ENCODE measurements at regions not wholly inside any gene's neighbourhood (a gene's known extent, or its start where the extent isn't known, plus 50 kb on each side); places are given as distances from the start of the nearest gene placed in this dataset.
"Not testable (repeated sequence)": the region's sequence is repeated elsewhere in the genome, so short reads cannot be mapped to it uniquely, and the experiment has no call there.

GRCh38 chr5:30479104-30479503 is 714.4 kb upstream of the CDH6 start:
- no peak for DNase-seq

DNA sequence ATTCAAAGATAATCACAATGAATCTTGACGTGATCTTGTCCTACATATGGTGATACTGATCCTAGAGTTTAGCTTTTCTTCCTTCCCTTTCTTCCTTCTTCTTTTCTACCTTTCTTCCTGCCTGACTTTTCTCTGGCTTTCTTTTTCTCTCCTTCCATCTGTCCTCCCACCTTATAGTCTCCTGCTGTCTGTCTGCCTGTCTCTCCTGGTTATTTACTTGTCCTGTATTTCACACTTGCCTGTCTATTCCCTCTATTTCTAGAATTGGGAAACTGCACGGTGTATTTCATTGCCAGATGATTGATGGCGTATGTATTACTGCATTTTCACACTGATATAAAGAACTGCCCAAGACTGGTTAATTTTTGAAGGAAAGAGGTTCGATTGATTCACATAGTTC is 718.1 kb upstream of the CDH6 start:
- no peak for DNase-seq

DNA sequence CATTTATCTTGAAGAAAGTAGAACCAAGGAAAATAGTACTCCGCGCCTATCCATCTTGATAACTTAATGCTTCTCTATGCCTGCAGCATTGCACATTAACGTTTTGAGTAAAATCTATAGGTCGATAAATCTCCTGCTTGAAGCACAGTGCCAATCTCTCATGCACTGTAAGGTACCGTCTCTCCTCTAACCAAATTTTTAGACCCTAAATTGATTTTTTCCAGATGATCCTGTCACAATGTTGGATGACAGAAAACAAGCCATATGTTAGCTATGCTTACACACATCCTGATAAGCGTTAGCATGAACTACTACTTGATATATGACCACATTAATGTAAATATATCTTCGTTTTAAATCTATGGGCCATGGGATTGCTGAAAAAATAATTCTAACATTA is 723.8 kb upstream of the CDH6 start:
- DNase-seq = no peak

GRCh38 chr5:30458681-30459080 is 734.8 kb upstream of the CDH6 start:
- DNase-seq = no peak

DNA sequence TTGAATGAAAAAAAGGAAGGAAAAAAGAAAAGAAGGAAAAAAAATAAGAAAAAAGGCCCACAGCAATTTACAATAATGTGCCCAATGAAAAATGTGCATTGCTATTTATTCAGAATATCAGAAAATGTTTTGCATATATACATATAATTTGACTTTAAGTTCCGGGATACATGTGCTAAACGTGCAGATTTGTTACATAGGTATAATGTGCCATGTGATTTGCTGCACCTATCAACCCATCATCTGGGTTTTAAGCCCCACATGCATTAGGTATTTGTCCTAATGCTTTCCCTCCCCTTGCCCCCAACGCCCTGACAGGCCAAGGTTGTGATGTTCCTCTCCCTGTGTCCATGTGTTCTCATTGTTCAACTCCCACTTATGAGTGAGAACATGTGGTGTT is 738.0 kb upstream of the CDH6 start:
- DNase-seq = not testable (repeated sequence)

- DNase-seq = no peak
Observed at GRCh38 chr5:30453168-30453567, 740.3 kb upstream of the CDH6 start.

- DNase-seq = no peak
Observed at GRCh38 chr5:30450153-30450552, 743.3 kb upstream of the CDH6 start.

DNA sequence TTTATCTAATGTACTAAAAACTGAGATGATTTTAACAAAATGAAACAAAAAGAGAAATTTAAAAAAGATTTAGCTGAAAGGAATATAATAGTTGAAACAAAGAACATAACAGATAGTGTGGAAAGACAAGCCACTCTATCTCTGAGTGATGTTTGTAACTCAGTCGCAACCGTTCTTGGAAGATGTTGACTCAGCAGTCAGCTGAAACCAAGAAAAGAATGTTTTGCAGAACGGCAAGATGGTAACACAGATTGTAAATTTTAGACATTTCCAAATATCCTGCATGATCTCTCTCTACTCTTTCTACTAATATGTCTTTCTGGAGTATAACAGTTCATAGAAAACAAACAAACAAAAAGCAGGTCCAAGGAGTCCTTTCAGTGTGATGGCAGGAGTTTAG is 746.1 kb upstream of the CDH6 start:
- no peak for DNase-seq

GRCh38 chr5:30446456-30446855 is 747.0 kb upstream of the CDH6 start:
- no peak for DNase-seq

GRCh38 chr5:30438785-30439184 is 754.7 kb upstream of the CDH6 start:
- DNase-seq = no peak

GRCh38 chr5:30436691-30437090 is 756.8 kb upstream of the CDH6 start:
- no peak for DNase-seq

GRCh38 chr5:30428866-30429407 is 764.5 kb upstream of the CDH6 start:
- not testable (repeated sequence) for DNase-seq

GRCh38 chr5:30414078-30414477 is 779.4 kb upstream of the CDH6 start:
- no peak for DNase-seq

GRCh38 chr5:30413540-30413939 is 779.9 kb upstream of the CDH6 start:
- peak in 2 of 3 donors; percentile 1 to 2 for DNase-seq

- no peak for DNase-seq
Observed at GRCh38 chr5:30405821-30406220, 787.7 kb upstream of the CDH6 start.

DNA sequence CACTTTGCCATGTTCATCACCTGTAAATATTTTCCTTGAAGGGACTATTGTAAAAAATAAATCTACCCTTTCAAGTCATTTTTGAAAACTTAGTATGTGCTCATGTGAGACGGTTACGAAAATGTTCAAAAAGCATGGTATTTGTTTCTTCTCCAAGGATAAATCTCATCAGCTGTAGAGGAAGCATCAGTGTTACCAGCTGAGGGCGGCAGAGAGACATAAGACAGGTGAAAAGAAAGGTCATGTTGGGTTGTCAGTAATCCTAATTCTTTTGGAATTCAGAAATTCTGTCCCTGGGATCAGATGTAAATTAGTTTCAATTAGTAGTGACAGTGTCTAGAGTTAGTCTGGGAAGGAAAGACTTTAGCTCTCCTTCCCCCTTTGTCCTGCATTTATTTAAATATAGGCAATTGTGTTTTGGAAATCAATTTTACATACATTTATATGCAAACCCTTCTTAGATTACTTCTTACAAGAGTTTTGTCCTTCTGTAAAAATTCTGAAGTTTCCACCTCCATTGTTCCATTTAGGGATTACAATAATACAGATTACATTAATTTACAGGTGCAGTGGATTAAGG is 791.9 kb upstream of the CDH6 start:
- peak; percentile 3 to 8 (median 8) for DNase-seq

DNA sequence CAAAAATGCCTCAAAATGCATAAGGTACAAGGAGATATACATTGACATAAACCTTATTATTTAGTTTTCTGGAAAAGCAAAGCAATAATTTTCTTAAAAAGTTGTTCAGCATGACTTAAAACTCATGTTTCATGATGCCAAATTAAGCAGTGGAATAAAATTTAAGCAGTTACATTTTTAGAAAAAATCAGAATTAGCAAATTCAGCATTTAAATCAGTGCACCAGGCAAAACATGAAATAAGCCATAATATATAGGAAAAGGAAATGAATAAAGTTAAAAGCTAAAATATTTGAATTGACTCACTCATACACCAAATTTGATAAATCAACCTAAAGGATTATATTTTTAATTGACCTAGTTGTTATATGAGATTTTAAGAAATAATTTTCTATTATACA is 795.1 kb upstream of the CDH6 start:
- no peak for DNase-seq

GRCh38 chr5:30392897-30393296 is 800.6 kb upstream of the CDH6 start:
- no peak for DNase-seq

DNA sequence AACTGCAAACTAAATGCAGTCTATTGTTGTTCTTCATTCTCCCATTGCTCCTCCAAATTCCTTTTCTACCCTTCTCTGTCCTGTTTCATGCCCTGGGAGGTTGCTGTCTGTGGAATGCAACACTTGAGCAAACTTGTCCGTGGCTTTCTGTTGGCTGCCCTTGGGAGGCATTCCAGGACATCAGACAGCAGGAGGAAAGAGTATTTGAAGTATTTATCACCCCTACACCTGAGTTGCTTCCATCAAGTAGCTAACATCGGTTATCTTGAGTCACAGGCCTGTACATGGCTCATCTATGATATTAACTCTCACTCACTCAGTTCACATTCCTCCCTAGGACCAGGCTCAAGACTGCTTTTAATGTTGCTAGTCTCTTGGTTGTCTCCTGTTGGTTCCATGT is 803.4 kb upstream of the CDH6 start:
- no peak for DNase-seq

- no peak for DNase-seq
Observed at GRCh38 chr5:30387974-30388632, 805.4 kb upstream of the CDH6 start.

GRCh38 chr5:30385754-30386153 is 807.7 kb upstream of the CDH6 start:
- no peak for DNase-seq

- DNase-seq = no peak
Observed at GRCh38 chr5:30384171-30384570, 809.3 kb upstream of the CDH6 start.

GRCh38 chr5:30380228-30380627 is 813.3 kb upstream of the CDH6 start:
- no peak for DNase-seq

DNA sequence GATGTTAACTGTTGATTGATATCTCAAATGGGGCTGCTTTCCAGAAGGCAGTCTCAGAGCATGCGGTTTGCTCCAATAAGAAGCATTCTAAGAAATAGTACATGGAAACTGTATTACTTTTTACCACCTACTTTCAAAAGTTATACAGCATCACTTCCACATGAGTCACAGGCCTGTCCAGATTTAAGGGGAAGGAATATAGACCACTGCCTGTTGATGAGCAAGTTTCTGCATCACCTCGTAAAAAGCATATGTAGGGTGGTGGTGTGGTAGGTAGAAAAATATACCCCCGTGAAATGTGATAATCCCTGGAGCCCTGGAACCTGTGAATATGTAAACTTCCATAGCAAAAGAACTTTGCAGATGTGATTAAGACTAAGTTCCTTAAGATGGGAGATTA is 816.6 kb upstream of the CDH6 start:
- DNase-seq = no peak

All from muscle of back (tissue), 3 donors.